NCI-H446 treated with DMSO at 0.1 percent for 48 hours (cell line): ENCODE measurements at regions not wholly inside any gene's neighbourhood (a gene's known extent, or its start where the extent isn't known, plus 50 kb on each side); places are given as distances from the start of the nearest gene placed in this dataset.
A peak's percentile ranks its signal among the peaks of the same experiment; 100 is the strongest.
"Not testable (repeated sequence)": the region's sequence is repeated elsewhere in the genome, so short reads cannot be mapped to it uniquely, and the experiment has no call there.

ENCODE experiments used
- DNase-seq: peaks from one replicate; lab custom pipeline; 2025; lab: John Stamatoyannopoulos, UW

DNA sequence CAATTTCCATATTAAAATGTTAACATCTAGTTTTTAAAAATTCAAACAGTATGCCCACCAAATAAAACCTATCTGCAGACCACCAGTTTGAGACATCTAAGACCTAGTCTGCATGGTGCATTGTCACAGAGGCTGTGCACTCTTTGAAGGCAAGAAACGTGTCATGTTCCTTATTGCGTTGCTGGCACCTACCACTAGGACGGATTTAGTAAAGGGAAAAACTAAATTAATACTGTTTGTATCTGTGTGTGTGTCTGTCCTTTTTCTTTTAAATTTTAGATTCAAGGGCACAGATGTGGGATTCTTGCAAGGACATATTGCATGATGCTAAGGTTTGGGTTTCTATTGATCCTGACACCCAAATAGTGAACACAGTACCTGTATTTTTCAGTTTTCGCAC lies 481.4 kb downstream of the UQCRFS1 start:
- no peak for DNase-seq

DNA sequence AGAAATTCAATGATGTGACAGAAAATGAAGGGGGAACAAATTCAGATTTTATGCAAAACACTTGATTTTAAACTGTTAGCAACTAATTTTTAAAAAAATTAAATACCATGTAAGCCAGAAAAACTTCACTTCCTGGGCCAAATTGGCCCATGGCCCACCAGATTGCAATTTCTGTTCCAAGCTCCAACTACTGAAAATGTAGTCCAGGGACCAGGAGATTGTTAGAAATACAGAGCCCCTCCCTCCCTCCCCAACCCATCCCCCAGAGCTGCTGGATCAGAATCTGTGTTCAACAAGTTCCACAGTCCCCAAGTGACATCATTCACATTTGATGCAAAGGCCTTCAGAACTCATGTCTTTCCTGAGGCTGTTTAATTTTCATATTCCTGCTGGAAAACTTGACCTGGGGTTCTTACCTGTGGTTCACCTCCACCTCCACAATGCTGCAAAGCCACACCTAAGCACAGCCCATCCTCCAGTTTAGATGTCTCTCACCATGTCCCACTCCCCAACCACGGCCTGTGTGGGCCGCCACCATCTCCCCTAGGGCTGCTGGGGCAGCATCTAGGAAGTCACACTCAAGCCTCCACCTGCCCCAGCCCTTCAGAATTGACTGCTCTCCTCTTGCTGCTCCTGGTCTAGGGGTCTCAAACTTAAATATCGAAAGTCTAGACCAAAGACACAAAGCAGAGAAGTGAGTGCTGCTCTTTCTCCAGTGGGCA lies 482.0 kb downstream of the UQCRFS1 start:
- no peak for DNase-seq

DNA sequence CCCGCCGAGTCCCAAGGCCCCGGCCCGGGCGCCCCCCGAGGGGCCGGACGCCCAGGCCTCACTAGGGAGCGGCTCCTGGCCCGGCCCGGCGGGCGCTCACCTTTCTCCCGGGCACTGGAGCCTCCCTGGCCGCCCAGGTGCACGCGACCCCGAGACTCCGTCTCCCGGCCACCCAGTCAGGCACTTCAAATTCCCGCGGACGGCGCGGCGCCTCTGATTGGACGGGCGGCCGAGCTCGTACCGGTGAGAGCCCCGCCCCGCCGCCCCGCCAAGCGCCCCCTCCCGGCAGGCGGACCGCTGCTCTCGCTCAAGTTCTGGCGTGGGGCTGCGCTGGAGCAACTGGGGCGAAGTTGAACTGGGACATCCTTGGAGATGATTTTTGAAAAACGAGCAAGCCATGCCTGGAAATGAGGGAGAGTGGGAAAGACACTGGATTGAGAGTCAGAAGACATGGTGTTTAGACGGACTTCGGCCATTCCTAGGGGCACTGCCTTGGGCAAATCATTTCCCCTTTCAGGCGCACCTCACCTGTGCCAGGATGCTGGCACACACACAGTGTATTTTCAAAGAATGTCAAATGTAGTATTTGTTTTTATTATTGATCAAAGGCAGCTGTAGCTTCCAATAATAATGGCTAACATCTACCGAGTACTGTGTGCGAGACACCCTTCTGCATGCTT lies 485.3 kb downstream of the UQCRFS1 start:
- DNase-seq: no peak

DNA sequence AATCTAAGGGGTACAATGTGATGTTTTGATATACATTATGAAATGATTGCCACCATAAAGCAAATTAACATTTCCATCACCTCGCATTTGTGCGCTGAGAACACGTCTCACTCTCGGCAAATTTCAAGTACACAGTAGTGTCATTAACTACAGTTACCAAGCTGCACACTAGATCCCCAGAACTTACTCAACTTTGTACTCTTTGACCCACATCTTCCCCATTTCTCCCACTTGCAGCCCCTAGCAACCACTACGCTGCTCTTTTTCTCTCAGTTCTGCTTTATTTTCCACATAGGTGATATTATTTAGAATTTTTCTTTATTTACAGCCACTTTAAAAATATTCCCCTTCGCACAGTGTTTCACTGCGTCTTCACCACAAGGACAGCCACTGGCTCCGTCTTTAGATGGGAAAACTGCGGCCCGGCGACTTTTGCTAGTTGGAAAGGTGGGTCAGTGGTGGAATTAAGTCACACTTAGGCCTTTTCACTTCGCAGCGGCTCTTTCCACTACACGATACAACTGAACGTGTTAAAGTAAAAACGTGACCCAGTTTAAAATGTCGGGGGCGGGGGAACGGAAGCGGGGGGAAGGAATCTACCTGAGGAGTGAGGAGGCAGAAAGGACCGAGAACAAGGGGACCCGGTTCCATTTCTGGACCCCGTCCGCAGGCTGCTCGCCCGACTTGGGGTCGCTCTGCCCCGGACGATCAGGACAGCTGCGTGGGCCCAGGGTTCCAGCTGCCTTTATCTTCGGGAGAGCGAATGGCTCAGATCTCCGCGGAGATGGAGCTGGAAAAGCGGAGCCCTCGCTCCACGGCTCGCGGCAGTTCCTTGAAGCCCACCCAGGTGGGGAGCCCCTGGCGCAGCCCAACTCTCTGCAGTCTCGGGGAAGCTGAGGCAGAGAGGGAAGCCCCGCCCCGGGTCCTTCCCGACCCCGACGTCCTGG lies 486.1 kb downstream of the UQCRFS1 start:
- DNase-seq: no peak

DNA sequence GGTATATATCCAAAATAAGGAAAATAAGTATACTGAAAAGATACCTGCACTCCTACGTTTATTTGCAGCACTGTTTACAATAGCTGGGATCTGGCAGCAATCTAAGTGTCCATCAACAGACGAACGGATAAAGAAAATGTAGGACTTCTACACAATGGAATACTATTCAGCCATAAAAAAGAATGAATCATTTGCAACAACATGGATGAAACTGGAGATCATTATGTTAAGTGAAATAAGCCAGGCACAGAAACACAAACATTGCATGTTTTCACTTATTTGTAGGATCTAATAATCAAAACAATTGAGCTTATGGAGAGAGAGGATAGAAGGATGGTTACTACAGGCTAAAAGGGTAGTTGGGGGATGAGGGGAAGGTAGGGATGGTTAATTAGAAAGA lies 494.0 kb downstream of the UQCRFS1 start:
- no peak for DNase-seq

DNA sequence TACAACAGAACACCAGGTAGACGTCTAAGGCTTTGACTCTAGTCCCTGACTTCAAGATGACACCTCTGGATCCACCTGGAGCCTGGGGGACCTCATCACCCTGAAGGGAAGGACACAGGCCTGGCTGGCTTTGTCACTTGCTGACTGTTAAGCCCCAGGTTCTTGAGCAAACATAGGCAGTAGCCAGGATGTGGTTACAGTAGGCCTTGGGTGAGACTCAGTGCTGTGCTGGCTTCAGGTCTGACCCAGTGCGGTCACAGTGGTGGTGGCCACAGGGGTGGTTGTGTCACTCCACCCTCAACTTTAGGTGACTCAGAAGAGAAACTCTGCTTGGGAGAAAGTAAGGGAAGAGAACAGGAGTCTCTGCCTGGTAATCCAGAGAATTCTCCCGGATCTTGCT lies 497.8 kb downstream of the UQCRFS1 start:
- DNase-seq: no peak

DNA sequence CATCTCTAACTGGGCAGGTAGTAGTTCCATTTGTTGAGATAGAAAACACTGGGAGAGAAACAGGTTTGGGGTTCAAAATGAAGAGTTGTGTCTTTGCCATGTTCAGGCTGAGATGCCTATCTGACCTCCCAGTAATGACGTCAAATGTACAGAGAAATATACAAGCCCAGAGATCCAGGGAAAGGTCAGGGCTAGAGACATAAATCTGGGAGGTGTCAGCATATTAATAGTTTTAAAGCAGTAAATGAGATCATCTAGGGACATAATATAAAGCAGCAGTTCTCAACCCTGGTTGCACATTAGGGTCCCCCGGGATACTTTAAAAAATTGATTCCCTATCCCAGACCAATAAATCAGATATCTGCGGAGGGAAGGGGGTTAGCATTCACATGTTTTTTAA lies 501.5 kb downstream of the UQCRFS1 start:
- no peak for DNase-seq

DNA sequence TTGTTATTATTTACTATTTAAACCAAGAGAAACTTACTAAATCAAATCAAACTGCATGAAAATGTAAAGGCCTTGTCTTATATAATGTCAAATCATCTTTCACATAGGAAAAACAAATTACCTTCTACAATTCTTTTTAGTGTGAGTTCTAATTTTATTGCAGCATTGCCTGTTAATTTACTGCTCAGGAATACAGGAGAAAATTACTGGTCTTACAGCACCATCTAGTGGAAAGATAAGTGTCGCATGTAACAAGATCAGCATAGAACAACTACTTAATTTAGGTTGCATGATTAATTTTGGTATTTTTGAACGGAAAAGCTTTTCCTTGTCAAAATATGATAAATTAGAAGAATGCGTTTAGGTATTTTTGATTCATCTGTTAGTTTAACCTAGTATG lies 502.7 kb downstream of the UQCRFS1 start:
- DNase-seq: peak; percentile 19

DNA sequence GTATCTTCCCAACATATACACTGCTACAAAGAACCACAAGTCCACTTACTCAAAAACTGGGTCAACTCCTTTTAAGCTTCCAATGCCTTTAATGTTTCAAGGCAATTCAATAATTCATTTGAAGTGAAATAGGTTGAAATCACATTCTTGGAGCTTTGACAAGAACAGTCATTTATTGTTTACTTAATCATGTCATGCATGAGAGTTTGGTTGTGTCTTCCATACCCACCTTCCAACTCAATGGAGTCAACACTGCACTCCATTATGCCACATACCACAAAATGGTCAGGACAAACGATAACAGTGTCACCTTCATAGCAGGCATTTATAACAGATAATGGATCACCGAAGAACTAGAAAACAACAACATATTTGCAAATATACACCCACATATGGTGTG lies 506.3 kb downstream of the UQCRFS1 start:
- DNase-seq: no peak

DNA sequence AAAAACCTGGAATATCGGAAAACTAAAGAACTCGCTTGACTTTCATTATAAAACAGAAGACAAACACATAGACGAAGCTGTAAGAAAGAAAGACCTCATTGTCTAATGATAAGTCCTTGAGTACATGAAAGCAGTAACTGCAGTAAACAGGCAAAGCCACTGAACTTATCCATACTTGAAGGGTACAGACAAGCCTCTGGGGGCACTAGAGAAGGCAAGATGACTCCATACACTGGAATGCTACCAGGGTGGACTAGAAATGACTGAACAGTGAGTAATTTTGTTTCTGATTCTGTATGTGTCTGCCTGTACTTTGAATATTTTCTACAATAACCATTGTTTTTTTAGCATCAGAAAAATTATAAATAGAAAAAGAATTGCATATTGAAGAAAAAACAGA lies 507.9 kb downstream of the UQCRFS1 start:
- no peak for DNase-seq

DNA sequence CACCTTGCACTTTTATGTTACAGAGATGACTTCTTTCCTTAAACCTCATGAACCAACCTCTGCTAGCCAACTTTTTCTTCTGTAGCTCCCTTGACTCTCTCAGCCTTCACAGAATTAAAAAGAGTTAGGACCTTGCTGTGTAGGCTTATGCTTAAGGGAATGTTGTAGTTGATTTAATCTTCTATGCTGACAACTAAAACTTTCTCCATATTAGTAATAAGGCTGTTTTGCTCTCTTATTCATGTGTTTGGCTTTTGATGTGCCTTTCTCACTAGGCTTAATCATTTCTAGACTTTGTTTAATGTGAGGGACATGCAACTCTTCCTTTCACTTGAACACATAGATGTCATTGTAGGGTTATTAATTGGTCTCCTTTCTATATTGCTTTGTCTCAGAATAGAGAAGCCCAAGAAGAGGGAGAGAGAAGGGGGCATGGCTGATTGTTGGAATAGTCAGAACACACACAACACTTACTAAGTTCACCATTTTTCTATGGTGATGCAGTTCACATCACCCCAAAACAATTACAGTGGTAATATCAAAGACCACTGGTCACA lies 509.5 kb downstream of the UQCRFS1 start:
- DNase-seq: no peak

DNA sequence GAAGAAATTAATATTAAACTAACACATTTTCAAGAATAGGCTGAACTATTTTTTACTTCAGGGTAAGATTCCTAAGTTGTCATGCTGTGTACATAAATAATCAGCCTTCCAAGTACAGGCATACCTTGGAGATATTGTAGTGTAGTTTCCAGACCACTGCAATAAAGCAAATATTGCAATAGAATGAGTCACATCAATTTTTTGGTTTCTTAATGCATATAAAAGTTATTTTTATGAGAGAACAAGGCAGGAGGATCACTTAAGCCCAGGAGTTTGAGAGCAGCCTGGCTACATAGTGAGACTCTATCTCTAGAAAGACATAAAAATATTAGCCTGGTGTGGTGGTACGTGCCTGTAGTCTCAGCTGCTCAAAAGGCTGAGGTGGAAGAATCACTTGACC lies 511.5 kb downstream of the UQCRFS1 start:
- DNase-seq: no peak

DNA sequence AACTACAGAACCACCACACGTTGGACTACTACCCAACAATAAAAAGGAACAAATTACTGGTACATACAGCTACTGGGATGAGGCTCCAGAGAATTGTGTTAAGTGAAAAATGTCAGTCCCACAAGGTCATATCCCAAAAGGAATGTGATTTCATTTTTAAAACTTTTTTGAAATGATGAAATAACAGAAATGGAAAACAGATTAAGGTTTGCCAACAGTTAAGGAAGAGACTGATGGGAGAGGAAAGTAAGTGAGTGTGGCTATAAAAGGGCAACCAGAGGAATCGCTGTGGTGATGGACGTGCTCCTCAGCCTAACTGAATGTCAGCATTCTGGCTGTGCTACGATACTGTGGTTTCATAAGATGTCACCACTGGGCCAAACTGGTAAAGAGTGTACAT lies 512.8 kb downstream of the UQCRFS1 start:
- DNase-seq: no peak

DNA sequence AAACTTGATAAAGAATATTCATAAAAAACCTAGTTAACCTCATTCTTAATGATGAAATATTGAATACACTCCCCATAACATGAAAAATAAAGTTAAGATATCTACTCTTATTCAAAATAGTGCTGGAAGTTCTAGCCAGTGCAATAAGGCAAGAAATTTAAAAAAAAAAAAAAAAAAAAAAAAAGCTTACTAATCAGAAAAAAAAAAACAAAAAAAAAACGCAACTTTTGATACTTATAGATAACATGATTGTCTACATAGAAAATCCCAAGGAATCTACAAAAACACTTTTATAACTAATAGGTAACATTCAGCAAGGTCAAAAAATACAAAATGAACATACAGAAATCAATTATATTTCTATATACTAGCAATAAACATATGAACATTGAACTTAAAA lies 515.6 kb downstream of the UQCRFS1 start:
- DNase-seq: no peak

DNA sequence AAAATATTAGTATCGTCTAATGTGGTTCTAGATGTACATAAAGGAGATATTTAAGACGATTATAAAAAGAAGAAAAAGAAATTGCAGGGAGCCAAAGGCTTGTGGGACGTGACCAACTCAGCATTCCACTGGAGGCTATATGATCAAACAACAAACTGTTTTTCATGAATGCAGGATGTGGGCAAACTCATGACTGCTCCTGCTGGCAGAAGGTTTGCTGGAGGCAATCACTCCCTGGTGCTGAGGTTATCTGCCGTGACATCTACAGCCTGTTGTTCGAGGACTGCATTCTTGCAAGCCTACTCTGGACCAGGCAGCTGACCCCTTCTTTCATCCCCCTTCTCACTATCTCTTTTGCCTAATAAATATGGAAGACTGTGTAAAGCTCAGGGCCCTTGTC lies 518.1 kb downstream of the UQCRFS1 start:
- no peak for DNase-seq

DNA sequence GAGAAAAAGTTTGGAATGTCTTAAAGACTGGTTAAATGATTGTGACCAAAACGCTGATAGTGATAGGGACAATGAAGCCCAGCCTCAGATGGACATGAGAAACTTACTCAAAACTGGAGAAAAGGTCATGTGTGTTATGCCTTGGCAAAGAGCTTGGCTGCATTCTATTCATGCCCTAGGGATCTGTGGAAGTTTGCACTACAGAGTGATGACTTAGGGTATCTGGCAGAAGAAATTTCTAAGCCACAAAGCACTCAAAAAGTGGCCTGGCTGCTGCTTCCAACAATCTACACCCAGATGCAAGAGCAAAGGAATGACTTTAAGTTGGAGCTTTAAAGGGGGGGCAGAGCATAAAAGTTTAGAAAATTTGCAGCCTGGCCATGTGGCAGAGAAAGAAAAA lies 521.3 kb downstream of the UQCRFS1 start:
- no peak for DNase-seq

DNA sequence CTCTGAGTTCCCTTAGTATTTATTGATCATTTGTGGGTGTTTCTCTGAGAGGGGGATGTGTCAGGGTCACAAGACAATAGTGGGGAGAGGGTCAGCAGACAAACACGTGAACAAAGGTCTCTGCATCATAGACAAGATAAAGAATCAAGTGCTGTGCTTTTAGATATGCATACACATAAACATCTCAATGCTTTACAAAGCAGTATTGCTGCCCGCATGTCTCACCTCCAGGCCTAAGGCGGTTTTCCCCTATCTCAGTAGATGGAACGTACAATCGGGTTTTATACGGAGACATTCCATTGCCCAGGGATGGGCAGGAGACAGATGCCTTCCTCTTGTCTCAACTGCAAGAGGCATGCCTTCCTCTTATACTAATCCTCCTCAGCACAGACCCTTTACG lies 523.5 kb downstream of the UQCRFS1 start:
- not testable (repeated sequence) for DNase-seq

DNA sequence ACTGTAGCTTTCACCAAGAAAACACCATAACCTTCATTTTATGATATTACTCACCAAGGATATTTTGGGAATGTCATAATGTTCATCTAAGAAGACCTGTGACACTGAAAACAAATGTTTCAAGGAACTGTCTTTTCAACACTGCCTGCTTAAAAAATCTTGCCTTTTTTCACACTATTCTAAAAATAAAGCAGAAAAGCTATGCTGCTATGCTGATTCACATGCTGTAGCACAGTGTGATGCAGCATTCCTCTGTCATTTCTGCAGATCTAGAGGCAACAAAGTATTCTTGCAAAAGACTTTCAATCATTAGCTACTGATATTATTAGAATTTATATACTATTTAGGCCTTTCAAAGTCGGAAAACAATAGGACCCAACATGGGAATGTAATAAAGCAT lies 525.7 kb downstream of the UQCRFS1 start:
- no peak for DNase-seq

DNA sequence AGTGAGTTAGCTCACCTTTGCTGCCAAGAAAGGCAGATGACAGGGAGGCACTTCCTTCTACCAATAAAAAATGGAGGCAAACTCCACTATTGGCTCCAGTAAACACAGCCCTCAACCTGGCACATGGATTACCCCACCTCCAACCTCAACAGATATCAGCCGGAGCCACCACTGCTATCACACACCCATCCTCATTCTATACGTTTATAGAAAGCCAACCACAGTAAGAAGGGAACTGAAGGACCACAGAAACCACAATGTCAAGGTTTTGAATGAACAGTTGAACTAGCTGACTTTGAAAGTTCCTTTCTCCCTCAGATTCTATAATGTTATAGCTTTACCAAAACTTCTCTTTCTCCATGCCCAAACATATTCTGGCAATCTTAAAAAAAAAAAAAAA lies 526.2 kb downstream of the UQCRFS1 start:
- DNase-seq: no peak

DNA sequence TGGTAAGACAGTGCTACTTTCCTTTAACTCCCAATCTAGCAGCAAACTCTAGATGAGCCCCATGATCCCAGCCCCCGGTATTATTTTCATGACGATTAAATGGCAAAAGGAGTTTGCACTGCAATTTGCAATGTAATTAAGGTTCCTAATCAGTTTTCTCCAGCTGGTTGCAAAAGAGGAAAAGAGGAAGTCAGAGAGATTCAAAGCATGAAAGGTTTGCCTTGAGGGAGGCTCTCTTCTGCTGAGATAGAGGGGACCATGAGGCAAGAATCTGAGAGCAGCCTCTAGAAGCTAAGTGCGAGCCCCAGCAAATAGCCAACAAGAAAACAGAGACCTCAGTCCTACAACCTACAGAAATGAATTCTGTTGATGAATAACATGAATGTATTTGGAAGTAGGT lies 527.1 kb downstream of the UQCRFS1 start:
- DNase-seq: no peak

DNA sequence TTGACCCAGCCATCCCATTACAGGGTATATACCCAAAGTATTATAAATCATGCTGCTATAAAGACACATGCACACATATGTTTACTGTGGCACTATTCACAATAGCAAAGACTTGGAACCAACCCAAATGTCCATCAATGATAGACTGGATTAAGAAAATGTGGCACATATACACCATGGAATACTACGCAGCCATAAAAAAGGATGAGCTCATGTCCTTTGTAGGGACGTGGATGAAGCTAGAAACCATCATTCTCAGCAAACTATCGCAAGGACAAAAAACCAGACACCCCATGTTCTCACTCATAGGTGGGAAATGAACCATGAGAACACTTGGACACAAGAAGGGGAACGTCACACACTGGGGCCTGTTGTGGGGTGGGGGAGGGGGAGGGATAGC lies 527.9 kb downstream of the UQCRFS1 start:
- not testable (repeated sequence) for DNase-seq

DNA sequence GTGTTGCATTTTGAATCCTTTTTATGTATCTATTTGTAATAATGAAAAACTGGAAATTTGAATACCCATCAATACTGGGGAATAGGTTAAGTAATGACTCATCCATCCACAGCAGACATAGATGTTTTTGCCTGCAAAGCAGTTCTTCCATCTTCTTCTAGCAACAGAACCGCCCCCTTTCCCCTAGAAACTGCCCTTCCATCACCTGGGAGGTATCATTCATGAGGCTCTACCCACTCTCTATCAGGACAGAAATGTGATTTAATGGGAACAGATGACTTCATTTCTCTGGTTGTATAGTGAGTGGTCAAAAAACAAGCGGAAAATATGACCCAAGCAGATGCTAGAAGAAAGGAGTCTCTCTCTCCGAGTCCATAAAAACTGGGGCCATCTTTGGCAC lies 532.8 kb downstream of the UQCRFS1 start:
- DNase-seq: no peak

DNA sequence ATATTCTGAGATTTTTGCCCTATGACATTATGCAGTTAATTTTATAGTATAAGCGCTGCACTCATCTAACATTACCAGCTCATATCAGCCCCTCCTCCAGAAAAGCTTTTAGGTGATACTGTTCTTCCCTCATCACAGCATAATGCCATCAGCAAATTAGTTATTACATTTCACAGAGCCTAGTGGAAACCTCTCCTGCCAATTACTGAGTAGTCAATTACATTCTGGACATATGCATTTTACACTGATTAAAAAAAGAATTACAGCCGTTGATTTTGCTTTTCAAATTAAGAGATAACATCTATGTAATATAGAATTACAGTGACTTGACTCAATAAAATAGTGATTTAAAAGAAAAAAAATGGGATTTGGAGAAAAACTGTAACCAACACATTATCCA lies 542.1 kb downstream of the UQCRFS1 start:
- no peak for DNase-seq
